ENCODE measurements at regions not wholly inside any gene's neighbourhood (a gene's known extent, or its start where the extent isn't known, plus 50 kb on each side); places are given as distances from the start of the nearest gene placed in this dataset.

DNA sequence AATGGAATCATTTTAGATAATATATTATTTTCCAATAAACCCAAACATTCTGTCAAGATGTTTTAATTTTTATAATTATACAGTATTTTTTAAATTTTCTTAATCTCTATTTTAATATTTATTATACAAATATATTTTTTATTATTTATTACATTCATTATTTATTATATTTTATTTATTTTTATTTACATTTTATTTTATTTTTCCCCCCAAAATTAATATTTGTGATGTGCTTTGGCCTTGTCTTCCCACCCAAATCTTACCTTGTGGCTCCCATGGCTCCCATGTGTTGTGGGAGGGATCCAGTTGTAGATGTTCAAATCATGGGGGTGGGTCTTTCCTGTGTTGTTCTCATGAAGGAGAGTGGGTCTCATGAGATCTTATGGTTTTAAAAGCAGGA is 382.1 kb downstream of the TLE4 start:
- TF ChIP-seq SIN3A (IDR thresholded peaks at IDR 0.05; ENCODE audit: borderline replicate concordance, insufficient read depth, low read length) (no peak), TAF1 (IDR thresholded peaks at IDR 0.05; ENCODE audit: borderline replicate concordance, insufficient read depth, low read length) (no peak), REST (IDR thresholded peaks at IDR 0.05; ENCODE audit: insufficient read depth in 1 of 2, low read depth in 2 of 2, low read length in 2 of 2) (no peak), POLR2AphosphoS5 (IDR thresholded peaks at IDR 0.05; ENCODE audit: low read depth, low read length) (no peak)
